ENCODE measurements at regions not wholly inside any gene's neighbourhood (a gene's known extent, or its start where the extent isn't known, plus 50 kb on each side); places are given as distances from the start of the nearest gene placed in this dataset.
"Not testable (repeated sequence)": the region's sequence is repeated elsewhere in the genome, so short reads cannot be mapped to it uniquely, and the experiment has no call there.

DNA sequence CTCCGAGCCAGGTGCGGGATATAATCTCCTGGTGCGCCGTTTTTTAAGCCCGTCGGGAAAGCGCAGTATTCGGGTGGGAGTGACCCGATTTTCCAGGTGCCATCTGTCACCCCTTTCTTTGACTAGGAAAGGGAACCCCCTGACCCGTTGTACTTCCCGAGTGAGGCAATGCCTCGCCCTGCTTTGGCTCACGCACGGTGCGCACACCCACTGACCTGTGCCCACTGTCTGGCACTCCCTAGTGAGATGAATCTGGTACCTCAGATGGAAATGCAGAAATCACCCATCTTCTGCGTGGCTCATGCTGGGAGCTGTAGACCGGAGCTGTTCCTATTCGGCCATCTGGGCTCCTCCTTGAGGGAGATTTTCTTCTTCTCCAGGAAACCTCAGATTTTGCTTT, 1135.1 kb upstream of the DIAPH2 start:
- not testable (repeated sequence) for FAIRE-seq; DNase-seq (ENCODE audit: insufficient read length, low spot score)

DNA sequence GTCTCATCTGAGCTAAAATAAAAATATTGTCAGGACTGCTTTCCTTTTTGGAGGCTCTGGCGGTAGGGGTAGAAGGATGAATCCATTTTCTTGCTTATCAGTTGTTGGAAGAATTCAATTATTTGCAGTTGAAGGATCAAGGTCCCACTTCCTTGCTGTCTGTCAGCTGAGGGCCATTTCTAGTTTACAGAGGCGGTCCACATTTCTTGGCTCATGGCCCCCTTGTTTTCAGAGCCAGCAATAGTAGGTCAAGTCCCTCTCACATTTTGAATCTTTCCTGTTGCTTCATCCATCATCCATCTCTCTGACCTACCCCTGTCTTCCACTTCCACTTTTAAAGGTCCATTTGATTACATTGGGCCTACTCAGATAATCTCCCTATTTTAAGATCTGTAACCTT, 1099.3 kb upstream of the DIAPH2 start:
- DNase-seq (ENCODE audit: insufficient read length, low spot score) (no peak), FAIRE-seq (no peak)

DNA sequence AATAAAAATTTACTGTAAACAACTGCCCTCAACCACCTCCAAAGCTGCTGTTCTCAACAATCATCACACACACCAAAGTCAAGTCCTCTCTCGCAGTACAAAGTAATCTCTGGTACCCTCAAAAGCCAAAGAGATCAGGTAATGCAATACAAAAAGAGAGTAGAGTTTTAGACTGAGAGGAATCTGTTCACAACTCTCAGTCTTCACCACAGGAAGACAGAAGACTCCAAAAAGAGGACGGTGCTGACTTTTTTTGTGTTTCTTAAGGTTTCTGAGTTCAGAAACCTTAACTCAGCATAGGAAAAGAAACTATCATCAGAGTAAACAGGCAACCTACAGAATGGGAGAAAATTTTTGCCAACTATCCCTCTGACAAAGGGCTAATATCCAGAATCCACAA, 1072.3 kb upstream of the DIAPH2 start:
- FAIRE-seq = no peak

DNA sequence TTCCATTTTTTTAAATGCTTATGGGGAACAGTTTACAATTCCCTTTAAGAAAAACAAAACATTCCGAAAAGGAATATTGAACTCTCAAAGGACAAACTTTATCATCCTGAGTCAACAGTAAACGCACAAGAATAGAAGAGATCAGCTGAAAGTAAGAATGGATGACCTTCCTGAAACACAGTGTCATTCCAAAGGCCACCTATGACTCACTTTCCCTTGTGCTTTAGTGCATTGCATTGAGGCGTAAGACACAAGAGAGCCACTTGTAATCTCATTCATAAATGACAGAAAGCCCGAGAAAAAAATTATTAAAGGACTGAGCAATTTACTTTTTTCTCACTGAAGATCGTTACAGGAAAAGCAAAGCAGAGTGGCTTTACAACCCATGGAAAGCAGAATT, 1062.4 kb upstream of the DIAPH2 start:
- FAIRE-seq = no peak
- DNase-seq (ENCODE audit: insufficient read length, low spot score) = no peak

More for the DNA sequence above, 1072.3 kb upstream of the DIAPH2 start:
- no peak for DNase-seq (ENCODE audit: insufficient read length, low spot score)

DNA sequence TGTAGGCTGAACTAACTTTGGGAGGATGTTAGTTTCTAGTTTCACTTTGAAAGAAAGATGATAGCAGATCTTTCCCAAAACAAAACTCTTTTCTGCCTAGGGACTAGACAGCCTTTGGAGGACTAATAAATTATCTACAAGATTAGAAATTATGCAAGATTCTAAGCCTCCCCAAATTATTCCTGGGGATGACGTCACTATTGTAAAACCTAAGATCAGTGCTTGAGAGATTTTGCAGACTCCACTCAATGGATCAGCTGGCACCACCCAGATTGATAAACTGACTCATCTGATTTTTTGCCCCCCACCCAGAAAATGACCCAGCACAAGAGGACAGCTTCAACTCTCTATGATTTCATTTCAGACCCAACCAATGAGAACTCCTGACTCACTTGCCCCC, 1057.9 kb upstream of the DIAPH2 start:
- no peak for FAIRE-seq

GRCh38 chrX:95628796-95629195, 1055.8 kb upstream of the DIAPH2 start:
- no peak for FAIRE-seq
- no peak for DNase-seq (ENCODE audit: insufficient read length, low spot score)

More for the DNA sequence above, 1057.9 kb upstream of the DIAPH2 start:
- DNase-seq (ENCODE audit: insufficient read length, low spot score) = no peak

DNA sequence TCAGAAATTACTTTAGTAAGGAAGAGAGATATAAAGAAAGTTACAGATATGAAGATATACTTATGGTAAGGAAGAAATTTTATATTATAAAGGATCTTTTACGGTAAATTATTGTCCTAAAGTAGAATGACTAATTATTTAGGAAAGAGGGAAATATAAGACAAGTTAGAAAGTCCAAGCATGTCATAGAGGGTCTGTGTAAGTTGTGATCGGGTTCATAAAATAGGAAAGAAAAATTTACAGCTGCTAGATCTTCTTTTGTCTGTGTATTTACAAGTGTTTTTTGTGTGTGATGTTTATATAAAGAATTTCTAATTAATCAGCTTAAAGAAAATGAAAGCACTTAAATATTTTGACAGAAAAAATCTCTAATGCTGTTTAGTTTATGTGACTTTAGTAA, 1054.9 kb upstream of the DIAPH2 start:
- DNase-seq (ENCODE audit: insufficient read length, low spot score) (no peak), FAIRE-seq (no peak)

- DNase-seq (ENCODE audit: insufficient read length, low spot score) = no peak
- no peak for FAIRE-seq
These were observed 1044.4 kb upstream of the DIAPH2 start for GRCh38 chrX:95640226-95640625.

GRCh38 chrX:95645738-95646137, 1038.9 kb upstream of the DIAPH2 start:
- no peak for FAIRE-seq
- no peak for DNase-seq (ENCODE audit: insufficient read length, low spot score)

- FAIRE-seq (no peak), DNase-seq (ENCODE audit: insufficient read length, low spot score) (no peak)
These were observed 1022.4 kb upstream of the DIAPH2 start for GRCh38 chrX:95662200-95662599.

GRCh38 chrX:95666056-95666455, 1018.6 kb upstream of the DIAPH2 start:
- DNase-seq (ENCODE audit: insufficient read length, low spot score) = no peak
- FAIRE-seq = no peak

GRCh38 chrX:95675011-95675410, 1009.6 kb upstream of the DIAPH2 start:
- FAIRE-seq (no peak), DNase-seq (ENCODE audit: insufficient read length, low spot score) (no peak)

GRCh38 chrX:95675794-95676193, 1008.8 kb upstream of the DIAPH2 start:
- FAIRE-seq = no peak
- DNase-seq (ENCODE audit: insufficient read length, low spot score) = no peak

DNA sequence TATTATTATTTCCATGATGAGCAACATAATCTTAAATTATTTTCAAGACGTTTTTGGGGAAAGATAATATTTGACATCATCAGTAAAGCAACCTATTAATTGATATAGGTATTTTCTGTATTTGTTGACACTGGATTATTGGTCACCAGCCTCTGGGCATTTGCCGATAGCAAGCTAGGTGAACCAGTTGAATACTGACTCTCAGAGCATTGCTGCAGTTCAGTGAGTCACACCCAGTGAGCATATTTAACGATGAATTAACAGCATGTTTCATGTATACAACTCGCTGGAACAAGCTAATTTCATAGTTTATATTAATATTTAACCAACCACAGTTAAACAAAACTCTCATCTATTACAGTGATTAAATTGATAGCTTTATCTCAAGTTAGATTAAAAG, 1006.0 kb upstream of the DIAPH2 start:
- no peak for FAIRE-seq
- no peak for DNase-seq (ENCODE audit: insufficient read length, low spot score)

GRCh38 chrX:95693365-95693764, 991.3 kb upstream of the DIAPH2 start:
- DNase-seq (ENCODE audit: insufficient read length, low spot score) = no peak
- no peak for FAIRE-seq

DNA sequence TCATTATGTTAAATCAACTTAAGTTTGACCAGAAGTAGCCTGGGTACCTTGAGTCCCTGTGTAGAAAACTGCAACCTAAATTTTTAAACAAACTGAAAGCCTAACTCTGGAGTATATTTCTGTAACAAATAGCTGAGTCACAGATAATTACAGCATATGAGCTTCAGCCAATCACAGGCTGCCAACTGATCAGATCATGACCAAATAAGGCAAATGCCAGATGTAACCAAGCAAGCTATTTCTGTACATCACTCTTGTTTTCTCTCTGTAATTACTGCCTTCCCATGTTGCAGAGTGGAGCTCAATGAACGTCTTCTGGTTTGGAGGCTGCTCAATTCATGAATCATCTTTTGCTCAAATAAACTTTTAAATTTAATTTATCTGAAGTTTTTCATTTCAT, 980.9 kb upstream of the DIAPH2 start:
- no peak for DNase-seq (ENCODE audit: insufficient read length, low spot score)
- peak; percentile 69 for FAIRE-seq

DNA sequence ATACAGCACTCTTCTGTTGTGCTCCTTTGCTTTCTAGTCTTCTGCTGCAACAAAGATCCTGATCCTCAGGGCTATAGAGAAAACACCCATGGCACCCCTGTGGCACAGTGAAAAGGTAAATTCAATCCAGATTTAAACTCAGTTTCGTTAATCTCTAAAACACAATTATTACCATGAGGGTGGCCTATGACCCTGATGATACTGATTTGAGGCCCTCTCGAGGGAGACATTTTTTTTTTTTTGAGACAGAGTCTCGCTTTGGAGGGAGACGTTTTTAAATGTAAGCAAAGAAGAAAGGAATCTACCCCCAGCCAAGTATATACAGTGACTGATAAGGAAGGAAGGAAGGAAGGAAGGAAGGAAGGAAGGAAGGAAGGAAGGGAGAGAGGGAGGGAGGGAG, 967.8 kb upstream of the DIAPH2 start:
- no peak for DNase-seq (ENCODE audit: insufficient read length, low spot score)
- no peak for FAIRE-seq

GRCh38 chrX:95718746-95719145, 965.9 kb upstream of the DIAPH2 start:
- no peak for FAIRE-seq

DNA sequence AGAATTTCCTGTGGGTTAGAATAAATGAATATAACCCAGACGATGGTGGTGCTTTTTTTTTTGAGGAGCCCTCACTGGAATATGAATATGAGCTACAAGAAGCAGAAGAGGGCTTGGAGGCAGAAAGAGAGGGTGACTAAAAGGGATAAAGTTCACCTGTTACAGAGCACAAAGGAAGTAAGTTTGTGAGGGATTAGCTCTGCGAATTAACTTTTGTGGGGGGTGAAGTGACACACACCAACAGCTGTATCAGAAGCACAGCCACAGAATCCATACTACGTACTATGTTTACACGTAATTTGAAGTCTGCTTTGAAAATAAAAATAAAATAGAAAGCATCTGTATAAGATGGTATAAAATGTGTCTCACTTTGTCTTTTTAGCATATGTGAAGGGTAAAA, 963.6 kb upstream of the DIAPH2 start:
- no peak for DNase-seq (ENCODE audit: insufficient read length, low spot score)

More at GRCh38 chrX:95718746-95719145, 965.9 kb upstream of the DIAPH2 start:
- no peak for DNase-seq (ENCODE audit: insufficient read length, low spot score)

GRCh38 chrX:95728446-95728845, 956.2 kb upstream of the DIAPH2 start:
- DNase-seq (ENCODE audit: insufficient read length, low spot score) (no peak), FAIRE-seq (no peak)

More for the DNA sequence above, 963.6 kb upstream of the DIAPH2 start:
- no peak for FAIRE-seq

DNA sequence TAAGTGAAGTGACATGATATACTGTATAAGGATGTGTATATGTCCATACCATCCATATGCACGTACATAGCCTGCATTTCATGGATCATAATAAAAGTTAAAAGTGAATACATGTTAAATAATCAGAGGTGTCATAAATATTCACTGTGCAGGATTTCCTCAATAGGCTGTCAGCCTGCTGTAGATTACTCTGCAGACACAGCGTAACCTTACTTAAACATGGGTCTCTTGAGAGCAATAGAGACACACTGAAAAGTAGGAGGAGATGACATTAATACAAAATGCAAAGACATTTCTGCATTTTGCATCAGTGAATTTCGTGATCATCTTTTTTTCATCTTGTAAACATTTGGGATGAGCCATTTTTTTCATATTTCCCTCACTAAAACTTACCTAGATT, 955.2 kb upstream of the DIAPH2 start:
- DNase-seq (ENCODE audit: insufficient read length, low spot score) (no peak), FAIRE-seq (no peak)

GRCh38 chrX:95733426-95733825, 951.2 kb upstream of the DIAPH2 start:
- no peak for DNase-seq (ENCODE audit: insufficient read length, low spot score)
- FAIRE-seq = no peak

DNA sequence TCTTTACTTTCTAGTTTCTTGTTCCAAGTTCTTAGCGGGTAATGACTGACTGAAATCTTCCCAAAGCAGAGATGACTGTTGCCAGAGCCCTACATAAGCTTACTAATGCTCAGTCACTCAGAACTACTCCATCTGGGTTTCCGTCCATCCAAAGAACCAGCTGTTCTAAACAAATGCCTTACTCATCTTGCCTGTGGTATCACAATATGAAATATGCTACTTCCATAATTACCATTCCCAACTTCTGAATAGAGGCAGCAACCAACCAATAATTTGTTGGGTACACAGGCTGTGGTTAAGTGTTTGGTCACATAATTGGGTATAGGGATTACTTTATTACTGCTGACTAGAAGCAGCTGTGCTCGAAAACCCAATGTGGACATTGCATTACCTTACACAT, 930.2 kb upstream of the DIAPH2 start:
- FAIRE-seq (no peak), DNase-seq (ENCODE audit: insufficient read length, low spot score) (no peak)

- DNase-seq (ENCODE audit: insufficient read length, low spot score) (no peak), FAIRE-seq (no peak)
These were observed 924.3 kb upstream of the DIAPH2 start for GRCh38 chrX:95760356-95760755.
